ENCODE measurements at regions not wholly inside any gene's neighbourhood (a gene's known extent, or its start where the extent isn't known, plus 50 kb on each side); places are given as distances from the start of the nearest gene placed in this dataset.
"Not testable (repeated sequence)": the region's sequence is repeated elsewhere in the genome, so short reads cannot be mapped to it uniquely, and the experiment has no call there.

DNA sequence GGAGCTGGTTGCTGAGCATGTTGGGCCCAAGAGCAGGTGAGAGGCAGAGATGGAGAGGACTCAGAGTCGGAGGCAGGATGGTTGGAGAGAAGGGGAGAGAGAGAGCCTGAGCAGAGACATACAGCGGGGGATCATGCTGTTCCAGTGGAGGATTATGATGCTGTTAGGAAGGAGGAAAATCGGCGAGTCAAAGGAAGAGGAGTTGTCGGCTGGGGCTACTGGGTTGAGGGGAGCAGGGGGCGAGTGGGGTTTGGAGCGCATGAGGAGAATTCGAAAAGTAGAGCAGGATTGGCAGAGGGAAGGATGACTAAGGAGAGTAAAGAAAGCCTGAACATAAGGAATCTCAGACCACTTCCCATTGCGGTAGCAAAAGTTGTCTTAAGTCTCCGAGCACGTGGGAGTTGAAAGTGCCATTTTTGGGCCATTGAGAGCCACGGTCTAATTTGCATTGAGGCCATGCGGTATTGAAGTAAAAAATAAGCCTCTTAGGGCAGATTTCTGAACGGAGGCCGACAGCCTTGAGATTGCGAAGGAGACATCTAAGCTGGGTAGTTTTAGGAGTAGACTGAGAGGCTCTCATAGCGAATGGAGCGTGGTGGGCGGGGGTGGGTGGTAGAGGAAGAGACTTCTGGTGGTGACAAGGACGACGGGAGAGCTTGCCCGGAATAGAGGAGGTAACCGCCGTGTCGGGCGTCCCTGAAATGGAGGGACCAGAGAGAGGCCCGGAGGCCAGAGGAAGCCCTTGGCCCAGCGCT lies 140.4 kb upstream of the ETV3 start:
- H3K4me1 Mint-ChIP-seq, result no peaks in the 10 kb centered on the region
- peak overlapping the region; percentile 39 for H3K4me3 Mint-ChIP-seq
- peaks cover 23% of the 10 kb centered on the region for H3K27me3 Mint-ChIP-seq
- H3K9me3 Mint-ChIP-seq, result no peaks in the 10 kb centered on the region
- no peaks in the 10 kb centered on the region for H3K36me3 Mint-ChIP-seq
- DNase-seq (ENCODE audit: low spot score in 2 of 2) (no peak), ATAC-seq (ENCODE audit: low read depth) (no peak)
- H3K27ac Mint-ChIP-seq, result no peak overlapping the region

DNA sequence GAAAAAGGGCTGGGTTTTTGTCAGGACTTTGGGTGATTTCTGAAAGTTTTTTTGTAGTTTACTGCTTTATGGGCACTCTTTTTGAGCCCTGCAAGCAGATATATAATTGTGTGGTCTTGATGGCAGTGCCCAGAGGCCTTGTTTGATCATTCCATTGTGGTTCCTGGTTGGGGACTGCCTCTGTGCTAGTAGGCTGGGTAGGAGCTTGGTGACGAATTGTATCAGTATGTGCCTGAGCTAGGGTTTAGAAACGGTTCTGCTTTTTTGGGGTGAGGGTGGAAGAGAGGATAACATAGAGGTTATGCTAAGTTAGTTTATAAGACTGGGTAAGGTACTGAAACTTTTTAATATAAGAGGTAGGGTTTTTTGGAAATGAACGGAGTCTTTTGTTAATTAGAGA lies 139.7 kb upstream of the ETV3 start:
- H3K9me3 Mint-ChIP-seq, result no peaks in the 10 kb centered on the region
- H3K27me3 Mint-ChIP-seq, result peaks cover 20% of the 10 kb centered on the region
- H3K27ac Mint-ChIP-seq, result no peak overlapping the region
- no peaks in the 10 kb centered on the region for H3K36me3 Mint-ChIP-seq
- H3K4me1 Mint-ChIP-seq, result no peaks in the 10 kb centered on the region
- DNase-seq (ENCODE audit: low spot score in 2 of 2) (no peak), ATAC-seq (ENCODE audit: low read depth) (no peak)
- H3K4me3 Mint-ChIP-seq, result no peak overlapping the region

DNA sequence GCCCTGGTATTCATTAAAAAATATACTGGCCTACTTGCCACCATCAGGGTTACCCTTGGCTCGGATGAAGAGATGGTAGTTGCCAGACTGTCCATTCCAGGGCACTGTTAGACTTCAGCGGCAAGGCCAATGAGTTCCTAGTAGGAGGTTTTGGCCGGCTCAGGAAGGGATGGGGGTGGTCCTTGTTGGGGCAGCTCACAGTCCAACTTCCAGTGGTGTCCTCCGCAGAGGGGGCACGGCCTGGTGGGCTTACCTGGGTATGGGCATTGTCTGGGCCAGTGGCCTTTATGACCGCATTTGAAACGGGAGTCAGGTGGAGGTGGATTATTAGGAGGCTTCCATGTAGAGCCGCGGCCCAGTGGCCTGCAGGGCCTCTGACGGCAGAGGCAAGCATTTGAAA lies 139.1 kb upstream of the ETV3 start:
- Mint-ChIP-seq H3K4me3 (no peak overlapping the region), H3K27ac (no peak overlapping the region), H3K9me3 (no peaks in the 10 kb centered on the region), H3K36me3 (no peaks in the 10 kb centered on the region), H3K4me1 (no peaks in the 10 kb centered on the region), H3K27me3 (peaks cover 15% of the 10 kb centered on the region)
- DNase-seq (ENCODE audit: low spot score in 2 of 2) (no peak), ATAC-seq (ENCODE audit: low read depth) (no peak)

DNA sequence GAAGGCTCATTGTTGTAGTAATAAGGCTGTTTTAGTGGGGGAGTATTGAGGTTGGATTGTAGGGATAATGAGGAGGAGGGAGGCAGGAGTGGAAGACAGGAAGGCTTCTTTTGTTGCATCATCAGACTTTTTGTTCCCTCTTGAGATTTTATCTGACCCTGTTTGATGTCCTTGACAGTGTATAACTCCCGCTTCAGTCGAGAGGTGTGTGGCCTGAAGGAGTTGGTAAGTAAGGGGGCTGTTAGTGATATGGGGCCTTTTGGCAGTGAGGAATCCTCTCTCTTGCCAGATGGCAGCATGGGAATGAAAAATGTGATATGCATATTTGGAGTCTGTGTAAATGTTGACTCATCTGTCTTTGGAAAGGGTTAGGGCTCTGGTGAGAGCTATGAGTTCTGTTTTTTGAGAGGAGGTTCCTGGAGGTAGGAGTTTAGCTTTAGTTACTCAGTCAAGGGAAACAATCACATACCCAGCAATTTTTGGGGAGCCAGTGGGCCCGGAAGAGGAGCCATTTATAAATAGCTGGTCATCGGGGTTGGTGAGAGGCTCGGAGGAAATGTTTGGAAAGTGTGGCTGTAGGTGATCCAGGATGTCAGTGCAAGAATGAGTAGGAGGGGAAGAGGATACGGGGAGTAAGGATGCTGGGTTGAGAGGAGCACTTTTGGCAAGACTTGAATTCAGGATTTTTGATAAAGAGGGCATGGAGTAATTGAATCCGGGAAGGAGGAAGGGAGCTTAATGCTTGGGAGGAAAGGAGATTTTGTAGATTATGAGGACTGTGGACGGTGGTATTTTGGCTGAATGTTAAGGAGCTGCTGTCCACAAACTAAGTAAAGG lies 136.7 kb upstream of the ETV3 start:
- Mint-ChIP-seq H3K36me3 (no peaks in the 10 kb centered on the region), H3K27ac (no peak overlapping the region), H3K4me3 (no peak overlapping the region), H3K27me3 (peaks cover 7% of the 10 kb centered on the region), H3K4me1 (peaks cover 15% of the 10 kb centered on the region), H3K9me3 (no peaks in the 10 kb centered on the region)
- ATAC-seq (ENCODE audit: low read depth) (no peak), DNase-seq (ENCODE audit: low spot score in 2 of 2) (no peak)

DNA sequence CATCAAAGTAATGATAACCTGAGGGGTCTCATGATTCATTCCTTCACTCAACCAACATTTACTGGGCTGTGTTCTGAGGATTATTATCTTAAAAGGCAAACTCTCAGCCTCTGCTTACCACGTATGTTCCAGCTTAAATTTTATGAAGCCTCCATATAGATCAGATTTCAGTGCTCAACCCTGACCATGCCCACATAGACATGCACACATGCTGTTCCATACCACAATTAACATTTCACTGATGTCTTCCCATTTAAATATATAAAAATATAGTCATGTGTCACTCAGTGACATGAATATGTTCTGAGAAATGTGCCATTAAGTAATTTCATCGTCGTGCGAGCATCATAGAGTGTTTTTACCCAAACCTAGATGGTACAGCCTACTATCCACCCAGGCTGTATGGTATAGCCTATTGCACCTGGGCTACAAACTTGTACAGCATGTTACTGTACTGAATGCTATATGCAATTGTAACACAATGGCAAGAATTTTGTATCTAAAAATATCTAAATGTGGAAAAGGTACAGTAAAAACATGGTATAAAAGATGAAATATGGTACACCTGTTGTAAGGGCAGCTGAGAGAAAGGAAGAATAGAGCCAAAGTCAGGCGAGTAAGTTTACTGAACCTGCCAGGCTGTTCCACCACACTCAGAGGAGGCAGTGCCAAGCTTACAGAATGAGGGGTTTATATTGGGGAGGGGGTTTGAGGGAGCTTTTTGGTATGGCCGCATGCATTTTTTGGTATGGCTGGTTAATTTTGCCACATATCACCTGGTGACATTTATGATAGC lies 134.7 kb upstream of the ETV3 start:
- H3K4me1 Mint-ChIP-seq, result peaks cover 24% of the 10 kb centered on the region
- no peaks in the 10 kb centered on the region for H3K27me3 Mint-ChIP-seq
- no peak overlapping the region for H3K27ac Mint-ChIP-seq
- H3K9me3 Mint-ChIP-seq, result no peaks in the 10 kb centered on the region
- H3K4me3 Mint-ChIP-seq, result no peak overlapping the region
- ATAC-seq (ENCODE audit: low read depth) (no peak), DNase-seq (ENCODE audit: low spot score in 2 of 2) (no peak)
- H3K36me3 Mint-ChIP-seq, result no peaks in the 10 kb centered on the region

DNA sequence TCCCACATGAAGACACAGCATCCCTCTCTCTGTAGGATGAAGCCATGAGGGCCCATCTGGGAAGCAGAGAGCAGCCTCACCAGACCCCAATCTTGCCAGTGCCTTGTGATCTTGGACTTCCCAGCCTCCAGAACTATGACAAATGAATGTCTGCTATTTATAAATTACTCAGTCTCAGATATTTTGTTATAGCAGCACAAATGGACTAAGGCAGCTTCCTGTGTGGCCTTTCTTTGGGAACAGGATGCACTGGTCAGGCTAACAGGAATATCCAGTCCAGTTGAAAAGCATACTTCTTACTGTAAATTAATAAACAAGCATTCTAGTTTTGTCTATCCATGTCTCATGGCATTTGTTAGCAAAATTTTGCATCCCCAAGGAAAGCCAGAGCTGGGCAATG lies 134.1 kb upstream of the ETV3 start:
- H3K27me3 Mint-ChIP-seq, result no peaks in the 10 kb centered on the region
- H3K9me3 Mint-ChIP-seq, result no peaks in the 10 kb centered on the region
- peaks cover 28% of the 10 kb centered on the region for H3K4me1 Mint-ChIP-seq
- no peak overlapping the region for H3K27ac Mint-ChIP-seq
- H3K36me3 Mint-ChIP-seq, result no peaks in the 10 kb centered on the region
- H3K4me3 Mint-ChIP-seq, result no peak overlapping the region
- no peak for DNase-seq (ENCODE audit: low spot score in 2 of 2)
- ATAC-seq (ENCODE audit: low read depth), result no peak

DNA sequence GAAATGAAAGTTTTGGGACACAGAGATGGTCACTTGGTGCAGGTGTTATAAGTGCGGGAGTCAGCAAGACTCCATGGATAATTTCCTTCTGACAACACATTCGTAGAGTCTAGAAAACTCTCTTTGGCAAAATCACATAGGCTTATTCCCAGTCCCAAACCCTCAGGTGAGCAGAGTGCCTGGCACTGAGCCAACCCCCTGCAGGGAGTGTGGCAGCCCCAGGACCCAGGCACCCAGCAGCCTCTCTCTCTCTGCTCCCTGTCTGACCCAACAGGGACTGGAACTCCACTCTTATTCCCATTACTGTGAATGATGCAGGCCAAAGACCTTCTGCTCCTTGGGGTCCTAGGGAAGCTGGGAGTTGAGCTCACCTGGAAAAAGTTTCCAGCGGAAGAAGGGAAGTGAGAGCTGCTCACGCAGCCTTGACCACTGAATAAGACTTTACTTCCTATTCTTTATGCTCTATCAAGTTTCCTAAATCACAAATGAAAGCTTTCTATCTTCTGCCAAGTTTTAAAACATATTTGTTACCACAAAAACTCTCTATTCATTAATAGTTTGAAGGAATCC lies 132.6 kb upstream of the ETV3 start:
- Mint-ChIP-seq H3K4me3 (peak overlapping the region; percentile 25), H3K9me3 (no peaks in the 10 kb centered on the region), H3K27ac (peak overlapping the region; percentile 43), H3K4me1 (peaks cover 31% of the 10 kb centered on the region), H3K27me3 (no peaks in the 10 kb centered on the region), H3K36me3 (no peaks in the 10 kb centered on the region)
- ATAC-seq (ENCODE audit: low read depth), result peak; percentile 40
- peak in 1 of 2 donors; percentile 23 for DNase-seq (ENCODE audit: low spot score in 2 of 2)

DNA sequence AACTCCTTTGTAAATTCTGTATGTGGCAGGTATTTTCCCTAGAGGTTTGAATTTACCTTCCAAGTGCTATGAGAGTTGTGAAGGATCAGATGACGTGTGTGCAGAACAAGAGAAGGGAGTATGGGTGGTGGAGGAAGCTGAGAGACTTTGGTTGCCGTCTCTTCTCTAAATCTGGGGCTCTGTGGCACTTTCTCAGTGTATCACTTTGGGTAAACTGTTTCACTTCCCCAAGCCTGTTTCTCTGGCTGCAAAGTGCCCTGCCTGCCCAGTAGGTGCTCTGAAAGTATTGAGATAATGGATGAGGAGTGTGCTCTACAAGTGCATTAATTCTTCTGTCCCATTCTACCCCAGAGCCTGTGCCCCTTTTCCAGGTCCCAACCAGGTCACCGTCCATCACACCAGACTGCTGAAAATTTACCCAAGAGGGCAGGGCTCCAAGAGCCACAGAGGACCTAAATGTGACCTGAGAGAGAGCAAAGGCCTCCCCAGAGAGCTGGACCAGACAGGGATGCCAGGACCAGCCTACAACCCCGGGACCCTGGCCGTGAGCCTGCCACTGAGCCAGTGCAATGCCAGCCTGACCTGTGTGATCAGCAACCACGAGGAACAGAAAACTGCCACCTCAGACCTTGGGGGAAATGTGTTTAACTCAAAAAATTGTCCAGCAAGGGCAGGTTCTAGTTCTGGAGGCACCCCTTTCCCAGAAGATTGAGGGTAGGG lies 131.6 kb upstream of the ETV3 start:
- peak; percentile 97 for ATAC-seq (ENCODE audit: low read depth)
- Mint-ChIP-seq H3K36me3 (no peaks in the 10 kb centered on the region), H3K27ac (peak overlapping the region; percentile 43), H3K27me3 (no peaks in the 10 kb centered on the region), H3K9me3 (no peaks in the 10 kb centered on the region), H3K4me1 (peaks cover 31% of the 10 kb centered on the region), H3K4me3 (peak overlapping the region; percentile 43)
- peak; percentile 34 to 53 for DNase-seq (ENCODE audit: low spot score in 2 of 2)

DNA sequence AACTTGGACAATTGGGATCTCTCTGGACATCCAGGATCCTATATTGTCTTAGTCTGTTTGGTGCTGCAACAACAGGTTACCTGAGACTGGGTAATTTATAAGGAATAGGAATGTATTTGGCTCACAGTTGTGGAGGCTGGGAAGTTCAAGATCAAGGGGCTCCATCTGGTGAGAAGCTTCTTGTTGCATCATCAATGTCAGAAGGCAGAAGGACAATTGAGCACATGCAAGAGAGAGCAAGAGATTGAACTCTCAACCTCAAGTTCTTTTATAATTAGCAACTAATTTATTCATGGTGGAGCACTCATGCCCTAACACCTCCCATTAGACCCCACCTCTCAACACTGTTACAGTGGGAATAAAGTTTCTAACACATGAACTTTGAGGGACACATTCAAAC lies 124.7 kb upstream of the ETV3 start:
- DNase-seq (ENCODE audit: low spot score in 2 of 2) (no peak), ATAC-seq (ENCODE audit: low read depth) (no peak)
- H3K4me1 Mint-ChIP-seq, result peaks cover 7% of the 10 kb centered on the region
- no peak overlapping the region for H3K4me3 Mint-ChIP-seq
- H3K27ac Mint-ChIP-seq, result no peak overlapping the region
- H3K27me3 Mint-ChIP-seq, result no peaks in the 10 kb centered on the region
- H3K9me3 Mint-ChIP-seq, result peaks cover 2% of the 10 kb centered on the region
- no peaks in the 10 kb centered on the region for H3K36me3 Mint-ChIP-seq

DNA sequence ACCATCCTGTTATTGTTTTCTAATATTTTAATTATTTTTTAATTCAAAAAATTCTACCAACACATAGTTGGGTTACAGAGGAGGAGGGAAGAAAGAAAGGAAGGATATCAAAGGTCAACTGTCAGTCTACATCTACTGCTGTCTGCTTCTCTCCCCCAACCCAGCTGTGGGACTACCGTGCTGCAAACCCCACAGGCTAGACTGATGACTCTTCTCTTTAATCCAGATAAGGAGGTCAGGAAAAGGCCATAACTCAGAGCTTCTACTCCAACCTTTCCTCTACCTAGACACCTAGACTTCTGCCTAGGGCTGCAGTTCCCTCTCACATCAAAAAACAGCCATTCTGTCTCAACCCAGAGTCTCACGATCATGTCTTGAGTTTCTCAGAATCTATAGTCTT lies 124.2 kb upstream of the ETV3 start:
- H3K27me3 Mint-ChIP-seq, result no peaks in the 10 kb centered on the region
- DNase-seq (ENCODE audit: low spot score in 2 of 2), result no peak
- H3K4me1 Mint-ChIP-seq, result peaks cover 4% of the 10 kb centered on the region

DNA sequence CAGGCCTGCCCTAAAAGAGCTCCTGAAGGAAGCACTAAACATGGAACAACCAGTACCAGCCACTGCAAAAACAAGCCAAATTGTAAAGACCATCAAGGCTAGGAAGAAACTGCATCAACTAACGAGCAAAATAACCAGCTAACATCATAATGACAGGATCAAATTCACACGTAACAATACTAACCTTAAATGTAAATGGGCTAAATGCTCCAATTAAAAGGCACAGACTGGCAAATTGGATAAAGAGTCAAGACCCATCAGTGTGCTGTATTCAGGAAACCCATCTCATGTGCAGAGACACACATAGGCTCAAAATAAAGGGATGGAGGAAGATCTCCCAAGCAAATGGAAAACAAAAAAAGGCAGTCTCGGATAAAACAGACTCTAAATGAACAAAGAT lies 117.7 kb upstream of the ETV3 start:
- H3K9me3 Mint-ChIP-seq; H3K4me3 Mint-ChIP-seq; H3K27ac Mint-ChIP-seq; H3K36me3 Mint-ChIP-seq; DNase-seq (ENCODE audit: low spot score in 2 of 2); ATAC-seq (ENCODE audit: low read depth); H3K4me1 Mint-ChIP-seq: not testable (repeated sequence)
- H3K27me3 Mint-ChIP-seq, result peaks cover 19% of the 10 kb centered on the region

More for the DNA sequence above, 124.2 kb upstream of the ETV3 start:
- Mint-ChIP-seq H3K27ac (no peak overlapping the region), H3K9me3 (peaks cover 2% of the 10 kb centered on the region), H3K4me3 (no peak overlapping the region), H3K36me3 (no peaks in the 10 kb centered on the region)
- no peak for ATAC-seq (ENCODE audit: low read depth)

DNA sequence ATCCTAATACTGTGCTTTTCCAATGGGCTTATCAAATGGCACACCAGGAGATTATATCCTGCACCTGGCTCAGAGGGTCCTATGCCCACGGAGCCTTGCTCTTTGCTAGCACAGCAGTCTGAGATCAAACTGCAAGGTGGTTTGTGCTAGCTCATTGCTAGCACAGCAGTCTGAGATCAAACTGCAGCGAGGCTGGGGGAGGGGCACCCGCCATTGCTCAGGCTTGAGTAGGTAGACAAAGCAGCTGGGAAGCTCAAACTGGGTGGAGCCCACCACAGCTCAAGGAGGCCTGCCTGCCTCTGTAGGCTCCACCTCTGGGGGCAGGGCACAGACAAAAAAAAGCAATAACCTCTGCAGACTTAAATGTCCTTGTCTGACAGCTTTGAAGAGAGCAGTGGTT lies 116.0 kb upstream of the ETV3 start:
- H3K36me3 Mint-ChIP-seq; H3K4me1 Mint-ChIP-seq; ATAC-seq (ENCODE audit: low read depth); H3K4me3 Mint-ChIP-seq; DNase-seq (ENCODE audit: low spot score in 2 of 2); H3K9me3 Mint-ChIP-seq; H3K27ac Mint-ChIP-seq: not testable (repeated sequence)
- H3K27me3 Mint-ChIP-seq, result peaks cover 19% of the 10 kb centered on the region

DNA sequence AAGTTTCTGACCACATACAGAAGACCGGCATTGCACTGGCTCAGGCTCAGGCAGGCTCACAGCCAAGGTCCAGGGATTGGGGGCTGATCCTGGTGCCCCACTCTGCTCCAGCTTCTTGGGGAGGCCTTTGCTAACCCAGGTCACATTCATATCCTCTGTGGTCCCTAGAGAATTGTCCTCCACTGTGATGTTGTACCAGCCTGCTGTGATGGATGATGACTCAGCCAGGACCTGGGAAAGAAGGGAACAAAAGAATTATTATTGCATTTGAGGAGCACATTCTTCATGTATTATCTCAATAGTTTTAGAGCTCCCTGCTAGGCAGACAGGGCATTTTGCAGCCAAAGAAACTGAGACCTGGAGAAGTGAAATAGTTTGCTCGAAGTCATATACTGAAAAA lies 114.3 kb upstream of the ETV3 start:
- Mint-ChIP-seq H3K9me3 (peaks cover 6% of the 10 kb centered on the region), H3K36me3 (peaks cover 5% of the 10 kb centered on the region), H3K4me1 (peaks cover 4% of the 10 kb centered on the region), H3K27me3 (peaks cover 19% of the 10 kb centered on the region), H3K4me3 (no peak overlapping the region), H3K27ac (no peak overlapping the region)
- ATAC-seq (ENCODE audit: low read depth) (no peak), DNase-seq (ENCODE audit: low spot score in 2 of 2) (no peak)
